ENCODE measurements at regions not wholly inside any gene's neighbourhood (a gene's known extent, or its start where the extent isn't known, plus 50 kb on each side); places are given as distances from the start of the nearest gene placed in this dataset.

DNA sequence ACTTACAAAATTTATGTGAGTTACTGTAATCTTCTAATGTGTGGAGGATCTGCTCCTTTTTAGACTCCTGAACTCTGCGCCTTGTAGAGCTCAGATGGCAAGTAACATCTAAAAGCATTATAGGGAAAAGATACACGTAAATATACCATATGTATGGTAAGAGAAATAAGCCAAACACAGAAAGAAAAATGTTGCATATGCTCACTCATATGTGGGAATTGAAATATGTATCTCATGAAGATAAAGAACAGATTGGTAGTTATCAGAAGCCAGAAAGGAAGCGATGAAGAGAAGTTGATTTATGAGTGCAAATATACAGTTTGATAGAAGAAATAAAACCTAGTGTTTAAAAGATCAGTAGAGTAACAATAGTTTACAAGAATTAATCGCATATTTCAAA, 815.0 kb upstream of the MAN1A1 start:
- TF ChIP-seq, protein P1, sequence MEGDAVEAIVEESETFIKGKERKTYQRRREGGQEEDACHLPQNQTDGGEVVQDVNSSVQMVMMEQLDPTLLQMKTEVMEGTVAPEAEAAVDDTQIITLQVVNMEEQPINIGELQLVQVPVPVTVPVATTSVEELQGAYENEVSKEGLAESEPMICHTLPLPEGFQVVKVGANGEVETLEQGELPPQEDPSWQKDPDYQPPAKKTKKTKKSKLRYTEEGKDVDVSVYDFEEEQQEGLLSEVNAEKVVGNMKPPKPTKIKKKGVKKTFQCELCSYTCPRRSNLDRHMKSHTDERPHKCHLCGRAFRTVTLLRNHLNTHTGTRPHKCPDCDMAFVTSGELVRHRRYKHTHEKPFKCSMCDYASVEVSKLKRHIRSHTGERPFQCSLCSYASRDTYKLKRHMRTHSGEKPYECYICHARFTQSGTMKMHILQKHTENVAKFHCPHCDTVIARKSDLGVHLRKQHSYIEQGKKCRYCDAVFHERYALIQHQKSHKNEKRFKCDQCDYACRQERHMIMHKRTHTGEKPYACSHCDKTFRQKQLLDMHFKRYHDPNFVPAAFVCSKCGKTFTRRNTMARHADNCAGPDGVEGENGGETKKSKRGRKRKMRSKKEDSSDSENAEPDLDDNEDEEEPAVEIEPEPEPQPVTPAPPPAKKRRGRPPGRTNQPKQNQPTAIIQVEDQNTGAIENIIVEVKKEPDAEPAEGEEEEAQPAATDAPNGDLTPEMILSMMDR (IDR thresholded peaks at IDR 0.05; ENCODE audit: low read length, missing control alignments): no peak
- H3K4me3 ChIP-seq (replicated peaks; ENCODE audit: low read depth, low read length): no peak overlapping the region
- no peak for DNase-seq (ENCODE audit: low read depth)

DNA sequence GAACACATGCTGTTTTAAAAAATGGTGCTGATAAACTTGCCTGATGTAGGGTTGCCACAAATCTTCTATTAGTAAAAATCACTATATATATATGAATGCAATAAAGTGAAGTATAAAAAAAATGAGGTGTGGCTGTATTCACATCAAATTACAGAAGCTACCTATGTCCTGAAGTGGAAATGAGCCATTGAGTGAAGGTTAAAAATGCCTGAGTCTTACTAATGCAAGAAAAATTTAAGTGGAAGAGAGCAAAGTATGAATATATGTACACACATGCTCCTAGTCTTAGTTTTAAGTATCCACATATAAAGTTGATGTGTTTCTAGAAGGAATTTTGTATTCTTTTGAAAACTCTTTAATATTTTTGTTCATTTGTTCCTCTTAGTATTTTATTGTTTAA, 808.3 kb upstream of the MAN1A1 start:
- DNase-seq (ENCODE audit: low read depth): no peak
- no peak overlapping the region for H3K4me3 ChIP-seq (replicated peaks; ENCODE audit: low read depth, low read length)
- TF ChIP-seq, protein P1 (IDR thresholded peaks at IDR 0.05; ENCODE audit: low read length, missing control alignments): no peak

DNA sequence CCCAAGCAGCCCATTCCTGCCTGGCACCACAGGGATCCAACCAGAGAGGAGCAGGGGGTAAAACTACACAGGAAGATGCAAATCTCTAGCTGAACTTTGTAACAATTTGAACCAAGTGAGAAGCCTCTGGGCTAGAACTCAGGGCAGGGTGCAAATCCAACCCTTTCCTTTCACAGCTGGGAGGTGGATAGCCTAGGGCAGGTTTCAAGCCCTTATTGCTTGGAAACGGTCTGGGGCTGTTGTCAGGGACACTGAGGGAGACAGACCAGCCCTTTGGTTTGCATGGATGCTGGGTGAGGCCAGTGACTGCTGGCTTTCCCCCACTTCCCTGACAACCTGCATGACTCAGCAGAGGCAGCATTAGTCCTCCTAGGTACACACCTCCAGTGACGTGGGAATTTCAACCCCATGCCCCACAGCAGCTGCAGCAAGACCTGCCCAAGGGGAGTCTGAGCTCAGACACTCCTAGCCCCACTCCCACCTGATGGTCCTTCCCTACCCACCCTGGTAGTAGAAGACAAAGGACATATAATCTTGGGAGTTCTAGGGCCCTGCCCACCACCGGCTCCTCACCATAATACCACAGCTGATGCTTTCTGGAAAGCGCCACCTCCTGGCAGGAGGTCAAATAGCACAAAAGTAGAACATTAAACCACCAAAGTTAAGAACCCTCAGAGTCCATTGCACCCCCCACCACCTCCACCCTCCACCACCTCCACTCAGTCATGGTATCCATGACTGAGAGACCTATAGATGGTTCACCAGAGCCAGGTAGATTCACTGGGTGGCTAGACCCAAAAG, 797.7 kb upstream of the MAN1A1 start:
- DNase-seq (ENCODE audit: low read depth): no peak
- no peak overlapping the region for H3K4me3 ChIP-seq (replicated peaks; ENCODE audit: low read depth, low read length)
- TF ChIP-seq, protein P1 (IDR thresholded peaks at IDR 0.05; ENCODE audit: low read length, missing control alignments): no peak

DNA sequence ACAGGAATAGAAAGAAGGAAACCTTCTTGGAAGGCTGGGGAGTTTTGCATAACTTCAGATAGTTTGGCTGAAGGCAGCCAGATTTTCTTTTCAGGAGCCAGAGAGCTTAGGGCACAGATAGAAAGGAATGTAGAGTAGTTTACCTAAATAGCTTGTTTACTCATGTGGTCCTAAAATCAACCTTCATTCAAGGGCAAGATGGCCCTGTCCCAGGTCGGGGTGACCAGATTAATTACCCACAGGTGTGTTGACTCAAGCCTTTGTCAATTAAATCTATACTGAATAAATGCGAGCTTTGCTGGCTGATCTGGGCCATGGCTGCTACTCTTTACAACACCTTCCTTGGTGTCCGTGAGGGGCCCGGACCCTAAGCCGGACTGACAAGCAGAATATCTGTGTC, 792.0 kb upstream of the MAN1A1 start:
- TF ChIP-seq, protein P1 (IDR thresholded peaks at IDR 0.05; ENCODE audit: low read length, missing control alignments): no peak
- H3K4me3 ChIP-seq (replicated peaks; ENCODE audit: low read depth, low read length): no peak overlapping the region
- no peak for DNase-seq (ENCODE audit: low read depth)

DNA sequence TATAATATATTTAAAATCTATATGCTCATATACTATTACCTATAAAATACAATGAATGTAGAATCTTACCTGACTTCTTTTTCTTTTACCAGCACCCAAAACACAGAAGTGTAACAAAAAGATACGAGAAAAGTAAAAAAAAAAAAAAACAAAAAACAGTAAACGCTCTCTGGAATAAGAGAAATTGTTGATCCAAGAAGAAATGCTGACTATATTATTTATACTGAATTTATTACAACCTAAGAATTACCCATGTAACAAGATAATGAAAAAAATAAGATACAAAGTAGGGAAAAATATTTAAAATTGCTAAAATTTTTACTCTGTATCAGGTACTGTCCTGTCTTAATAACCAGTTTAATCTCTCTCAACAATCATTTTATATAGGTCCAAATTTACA, 787.9 kb upstream of the MAN1A1 start:
- TF ChIP-seq, protein P1 (IDR thresholded peaks at IDR 0.05; ENCODE audit: low read length, missing control alignments): no peak
- H3K4me3 ChIP-seq (replicated peaks; ENCODE audit: low read depth, low read length): no peak overlapping the region
- DNase-seq (ENCODE audit: low read depth): no peak

DNA sequence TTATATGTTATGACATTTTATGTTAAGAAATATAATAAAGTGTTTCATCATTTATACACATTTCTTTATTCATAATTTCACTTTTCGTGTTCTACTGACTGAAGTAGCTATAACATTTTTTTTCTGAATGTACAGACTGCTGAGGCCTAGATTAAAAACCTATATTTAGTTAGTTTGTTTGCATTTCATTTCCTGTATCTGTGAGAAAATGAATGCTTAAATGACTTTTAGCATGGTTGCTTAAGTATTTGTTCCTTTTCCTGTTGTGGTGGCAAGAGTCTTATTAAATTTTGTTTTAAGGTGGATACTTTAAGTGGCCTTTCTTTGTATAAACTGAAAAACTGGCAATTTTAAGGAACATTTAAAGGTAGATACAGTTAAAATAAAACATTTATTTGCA, 779.7 kb upstream of the MAN1A1 start:
- no peak for DNase-seq (ENCODE audit: low read depth)
- H3K4me3 ChIP-seq (replicated peaks; ENCODE audit: low read depth, low read length): no peak overlapping the region
- TF ChIP-seq, protein P1 (IDR thresholded peaks at IDR 0.05; ENCODE audit: low read length, missing control alignments): no peak

DNA sequence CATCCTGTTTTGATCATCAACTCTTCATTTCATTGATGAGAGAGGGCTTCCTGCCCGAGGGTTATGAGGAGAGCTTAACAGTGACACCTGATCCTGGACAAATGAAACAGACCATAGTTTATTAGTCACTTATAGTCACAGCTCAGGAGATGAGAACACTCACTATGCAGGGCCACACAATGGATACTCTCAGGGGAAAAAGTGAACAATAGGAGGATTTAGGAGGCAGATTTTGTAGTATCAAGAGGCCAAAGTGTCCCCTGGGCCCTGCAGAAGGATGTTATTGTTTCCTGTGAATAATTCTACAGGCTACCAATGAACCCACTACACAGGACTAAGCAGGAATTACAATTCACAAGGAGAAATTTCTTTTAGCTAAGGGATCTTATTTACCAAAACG, 772.8 kb upstream of the MAN1A1 start:
- no peak overlapping the region for H3K4me3 ChIP-seq (replicated peaks; ENCODE audit: low read depth, low read length)
- no peak for DNase-seq (ENCODE audit: low read depth)
- TF ChIP-seq, protein P1 (IDR thresholded peaks at IDR 0.05; ENCODE audit: low read length, missing control alignments): no peak

Data from fibroblast of pulmonary artery (primary cell).